GM18870 (cell line): ENCODE measurements at regions not wholly inside any gene's neighbourhood (a gene's known extent, or its start where the extent isn't known, plus 50 kb on each side); places are given as distances from the start of the nearest gene placed in this dataset.
A peak's percentile ranks its signal among the peaks of the same experiment; 100 is the strongest.

ENCODE experiments used
- ATAC-seq: cut with Tn5 transposase; IDR thresholded peaks from one replicate; pipeline ENCODE4 v1.9.1; 2021; ENCODE audit warnings: moderate library complexity; ENCODE audit not compliant: unreplicated experiment

GRCh38 chr11:87437844-87438223, 400.1 kb downstream of the TMEM135 start:
- no peak for ATAC-seq

GRCh38 chr11:87437133-87437843, 399.6 kb downstream of the TMEM135 start:
- ATAC-seq = no peak

DNA sequence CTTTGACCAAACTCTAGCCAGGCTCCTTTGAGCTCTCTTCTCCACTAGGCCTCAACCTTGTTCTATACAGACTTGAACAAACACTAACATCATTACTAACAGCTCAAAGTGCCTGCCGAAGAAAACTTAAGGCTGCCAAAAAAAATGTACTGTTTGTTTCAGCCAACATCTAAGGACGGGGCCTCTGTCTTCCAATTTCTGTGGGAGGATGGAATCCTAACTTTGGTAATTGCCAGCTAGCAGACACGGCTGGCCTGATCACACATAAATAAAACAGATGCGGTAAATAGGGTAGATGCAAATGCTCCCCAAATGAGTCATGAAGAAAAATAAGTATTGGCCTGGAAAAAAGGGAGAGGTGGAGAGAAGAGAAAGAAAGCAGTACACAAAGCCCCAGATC, 394.3 kb downstream of the TMEM135 start:
- ATAC-seq = no peak

DNA sequence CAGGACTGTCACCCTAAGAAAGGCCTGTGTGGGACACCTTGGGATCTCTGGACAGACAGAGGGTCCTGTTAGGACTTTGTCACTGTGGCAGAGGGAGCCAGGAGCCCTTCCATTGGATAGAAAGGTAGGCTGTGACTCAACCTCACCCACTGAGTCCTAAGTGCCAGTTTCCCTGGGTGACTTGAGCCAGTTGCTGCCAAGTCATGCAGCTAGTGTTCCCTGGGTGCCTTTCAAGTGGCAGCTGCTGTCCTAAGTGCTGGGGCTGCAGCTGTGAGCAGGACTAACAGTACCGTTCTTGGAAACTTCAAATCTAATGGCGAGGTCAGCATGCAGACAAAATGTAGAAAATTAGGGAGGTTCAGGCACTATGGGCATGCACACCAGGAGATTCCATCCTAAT, 393.7 kb downstream of the TMEM135 start:
- ATAC-seq = no peak

GRCh38 chr11:87430821-87431220, 393.1 kb downstream of the TMEM135 start:
- ATAC-seq = no peak

- no peak for ATAC-seq
These were observed 392.3 kb downstream of the TMEM135 start for GRCh38 chr11:87429996-87430395.

- ATAC-seq = no peak
These were observed 390.5 kb downstream of the TMEM135 start for GRCh38 chr11:87428266-87428665.

GRCh38 chr11:87425943-87426342, 388.2 kb downstream of the TMEM135 start:
- ATAC-seq = no peak

- no peak for ATAC-seq
These were observed 387.7 kb downstream of the TMEM135 start for GRCh38 chr11:87425391-87425790.

GRCh38 chr11:87423161-87423560, 385.4 kb downstream of the TMEM135 start:
- no peak for ATAC-seq

DNA sequence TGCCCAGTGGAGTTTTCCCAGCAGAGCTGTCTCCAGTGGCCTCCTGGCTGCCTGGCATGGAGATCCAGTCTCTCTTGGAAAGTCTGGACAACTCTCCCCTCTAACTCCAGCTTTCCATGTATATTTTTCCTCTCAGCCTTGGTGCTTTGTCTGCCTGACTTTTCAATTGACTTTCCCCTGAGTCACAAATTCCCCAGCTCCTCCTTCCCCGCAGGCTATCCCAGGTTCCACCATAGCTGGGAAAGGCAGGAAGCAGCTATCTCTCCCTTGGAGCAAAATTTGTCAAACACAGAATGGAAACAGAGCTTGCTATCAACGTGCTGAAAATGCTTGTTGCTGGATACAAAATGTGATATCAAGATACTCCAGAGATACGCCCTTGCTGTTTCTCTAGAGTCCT, 384.8 kb downstream of the TMEM135 start:
- no peak for ATAC-seq

- peak; percentile 93 for ATAC-seq
These were observed 383.7 kb downstream of the TMEM135 start for GRCh38 chr11:87421422-87421821.

- ATAC-seq = no peak
These were observed 380.2 kb downstream of the TMEM135 start for GRCh38 chr11:87417951-87418350.

GRCh38 chr11:87405843-87406242, 368.1 kb downstream of the TMEM135 start:
- no peak for ATAC-seq

DNA sequence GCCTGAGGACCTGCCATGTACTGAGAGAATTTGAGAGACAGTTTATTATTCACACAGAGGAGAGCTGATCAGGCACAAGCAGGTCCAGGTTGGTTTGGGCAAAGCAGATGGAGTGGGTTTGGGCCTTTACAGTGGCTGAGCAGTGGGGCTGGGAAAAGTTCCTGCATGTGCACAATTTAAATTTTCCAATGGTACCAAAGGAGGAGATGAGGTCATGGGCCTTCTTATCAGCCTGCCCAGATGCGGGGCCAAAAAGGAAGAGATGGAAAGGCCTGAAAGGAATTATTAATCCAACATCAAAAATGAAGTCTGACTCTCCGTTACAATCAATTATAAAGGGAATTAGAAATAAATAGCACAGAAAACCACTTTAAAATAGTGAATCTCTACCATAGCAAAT, 367.6 kb downstream of the TMEM135 start:
- no peak for ATAC-seq

DNA sequence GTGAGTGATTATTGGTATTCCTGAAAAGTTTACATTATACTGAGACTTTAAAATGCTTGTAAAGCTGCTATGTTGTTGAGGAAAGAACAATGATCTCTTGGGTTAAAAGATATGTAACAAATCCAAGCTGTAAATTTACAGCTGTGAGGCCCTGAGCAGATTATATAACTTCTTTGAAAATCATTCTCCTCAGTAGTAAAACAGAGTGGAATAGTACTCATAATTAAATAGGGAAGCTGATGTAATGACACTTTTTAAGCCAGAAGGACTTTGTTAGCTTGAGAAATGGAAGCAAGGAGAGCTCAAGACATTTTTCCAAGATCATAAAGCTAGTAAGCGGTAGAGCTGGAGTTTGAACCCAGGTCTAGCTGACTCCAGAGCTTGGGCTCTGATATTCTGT, 363.9 kb downstream of the TMEM135 start:
- ATAC-seq = no peak

DNA sequence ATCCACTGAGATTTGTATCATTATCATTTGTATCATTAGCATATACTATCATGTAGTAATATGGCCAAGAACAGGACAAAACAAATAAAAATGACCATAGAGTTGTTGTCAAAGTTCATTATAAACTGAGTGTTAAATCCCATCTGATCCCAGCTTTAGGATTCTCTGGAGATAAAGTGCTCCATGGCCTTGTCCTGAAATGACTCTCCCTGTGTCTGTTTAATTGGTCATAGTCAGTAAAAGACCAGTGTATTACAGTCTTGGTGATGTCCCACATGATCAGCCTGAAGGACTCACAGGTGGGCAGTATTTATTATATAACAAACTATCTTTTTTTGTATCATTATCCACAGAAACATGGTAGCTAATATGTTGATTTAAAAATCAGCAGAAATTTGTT, 361.6 kb downstream of the TMEM135 start:
- ATAC-seq = no peak

GRCh38 chr11:87398931-87399330, 361.2 kb downstream of the TMEM135 start:
- ATAC-seq = no peak

DNA sequence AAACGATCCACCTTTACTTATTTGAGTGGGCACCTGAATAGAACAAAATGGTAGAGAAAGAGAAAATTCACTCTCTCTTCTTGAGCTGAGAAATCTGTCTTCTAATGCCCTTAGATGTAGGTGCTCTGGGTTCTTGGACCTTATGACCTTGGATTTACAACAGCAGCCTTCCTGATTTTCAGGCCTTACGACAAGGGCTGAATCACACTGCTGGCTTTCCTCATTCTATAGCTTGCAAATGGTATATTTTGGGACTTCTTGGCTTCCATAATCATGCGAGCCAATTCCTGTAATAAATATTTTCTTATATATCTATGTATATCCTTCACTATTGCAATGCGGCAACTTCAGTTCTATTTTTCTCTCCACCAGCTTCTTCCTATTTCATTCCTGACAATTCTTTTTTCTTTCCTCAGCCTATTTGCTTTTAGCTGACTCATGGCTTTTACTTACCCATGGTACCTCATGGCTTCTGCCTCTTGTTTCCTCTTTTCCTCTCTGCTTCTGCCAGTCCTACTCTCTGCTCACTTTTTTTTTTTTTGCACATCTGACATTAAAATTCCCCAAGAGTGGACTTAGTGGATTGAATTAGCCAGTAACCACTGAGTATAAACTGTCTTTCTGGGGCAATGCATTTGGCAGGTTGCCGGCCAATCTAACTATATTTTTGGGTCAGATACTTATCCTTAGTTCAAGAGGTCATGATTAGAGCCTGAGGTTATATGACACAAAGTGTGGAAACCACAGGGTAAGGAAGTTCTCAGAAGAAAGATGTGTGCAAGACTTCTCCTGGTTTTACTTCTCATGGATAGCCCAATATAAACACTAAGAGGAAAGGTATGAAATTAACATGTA, 359.5 kb downstream of the TMEM135 start:
- ATAC-seq = no peak

GRCh38 chr11:87394924-87395323, 357.2 kb downstream of the TMEM135 start:
- ATAC-seq = no peak

DNA sequence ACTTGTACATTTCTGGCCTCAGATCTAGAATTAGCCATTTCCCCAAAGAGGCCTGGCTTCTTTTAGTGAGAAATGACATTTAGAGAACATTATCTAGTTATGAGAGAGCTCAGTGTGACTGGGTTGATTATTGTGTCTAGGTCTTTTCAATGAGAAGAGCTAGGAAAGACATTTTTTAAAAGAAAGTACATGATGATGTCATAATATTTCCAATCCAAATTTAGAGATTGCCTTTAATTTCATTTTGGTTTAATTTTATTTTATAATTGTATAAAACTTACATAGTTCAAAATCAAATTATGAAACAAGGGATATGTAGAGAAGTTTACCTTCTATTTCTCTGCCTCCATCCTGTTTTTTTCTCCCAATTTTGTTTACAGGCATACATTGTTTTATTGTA, 354.9 kb downstream of the TMEM135 start:
- no peak for ATAC-seq

GRCh38 chr11:87391496-87391895, 353.8 kb downstream of the TMEM135 start:
- no peak for ATAC-seq
